ENCODE measurements at regions not wholly inside any gene's neighbourhood (a gene's known extent, or its start where the extent isn't known, plus 50 kb on each side); places are given as distances from the start of the nearest gene placed in this dataset.

DNA sequence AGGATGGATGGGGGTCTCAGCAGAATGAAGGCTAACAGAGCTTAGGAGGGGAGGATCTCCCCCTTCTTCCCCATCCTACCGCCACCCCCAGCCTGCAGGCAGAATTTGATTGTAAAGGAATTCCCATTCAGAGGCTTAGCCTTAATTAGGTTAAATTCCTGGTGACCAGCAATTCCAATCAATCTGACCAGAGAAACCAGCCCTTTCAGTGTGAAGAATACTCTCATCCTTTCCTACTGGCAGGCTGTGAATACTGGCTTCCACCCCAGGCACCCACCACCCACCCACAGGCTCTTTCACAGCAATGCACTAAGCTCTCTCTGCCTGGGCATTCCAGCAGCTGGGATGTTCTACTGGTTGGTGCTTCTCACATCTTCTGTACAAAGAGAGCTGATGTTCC is 137.9 kb upstream of the LYZL1 start:
- TF ChIP-seq, protein P1, sequence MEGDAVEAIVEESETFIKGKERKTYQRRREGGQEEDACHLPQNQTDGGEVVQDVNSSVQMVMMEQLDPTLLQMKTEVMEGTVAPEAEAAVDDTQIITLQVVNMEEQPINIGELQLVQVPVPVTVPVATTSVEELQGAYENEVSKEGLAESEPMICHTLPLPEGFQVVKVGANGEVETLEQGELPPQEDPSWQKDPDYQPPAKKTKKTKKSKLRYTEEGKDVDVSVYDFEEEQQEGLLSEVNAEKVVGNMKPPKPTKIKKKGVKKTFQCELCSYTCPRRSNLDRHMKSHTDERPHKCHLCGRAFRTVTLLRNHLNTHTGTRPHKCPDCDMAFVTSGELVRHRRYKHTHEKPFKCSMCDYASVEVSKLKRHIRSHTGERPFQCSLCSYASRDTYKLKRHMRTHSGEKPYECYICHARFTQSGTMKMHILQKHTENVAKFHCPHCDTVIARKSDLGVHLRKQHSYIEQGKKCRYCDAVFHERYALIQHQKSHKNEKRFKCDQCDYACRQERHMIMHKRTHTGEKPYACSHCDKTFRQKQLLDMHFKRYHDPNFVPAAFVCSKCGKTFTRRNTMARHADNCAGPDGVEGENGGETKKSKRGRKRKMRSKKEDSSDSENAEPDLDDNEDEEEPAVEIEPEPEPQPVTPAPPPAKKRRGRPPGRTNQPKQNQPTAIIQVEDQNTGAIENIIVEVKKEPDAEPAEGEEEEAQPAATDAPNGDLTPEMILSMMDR (IDR thresholded peaks at IDR 0.05; ENCODE audit: low read length): no peak
- no peak for TF ChIP-seq EZH2 (IDR thresholded peaks at IDR 0.05; ENCODE audit: borderline replicate concordance, low read length)

All from OCI-LY1 (cell line).